Colonic mucosa (tissue), 4 donors: ENCODE measurements at regions not wholly inside any gene's neighbourhood (a gene's known extent, or its start where the extent isn't known, plus 50 kb on each side); places are given as distances from the start of the nearest gene placed in this dataset.
"Not testable (repeated sequence)": the region's sequence is repeated elsewhere in the genome, so short reads cannot be mapped to it uniquely, and the experiment has no call there.

ENCODE experiments used
- DNase-seq: peaks from one replicate; pipeline ENCODE4 v3.0.0-alpha.2; 2020
- H3K27ac ChIP-seq: fragments of 200-600 bp; one replicate; pipeline ENCODE4 v1.8.0; 2021
- H3K27me3 ChIP-seq: fragments of 200-600 bp; one replicate; pipeline ENCODE4 v1.8.0; 2021
- H3K36me3 ChIP-seq: fragments of 200-600 bp; one replicate; pipeline ENCODE4 v1.8.0; 2021
- H3K4me1 ChIP-seq: fragments of 200-600 bp; one replicate; pipeline ENCODE4 v1.8.0; 2021; ENCODE audit warnings: mild to moderate bottlenecking
- H3K4me3 ChIP-seq: fragments of 200-600 bp; one replicate; pipeline ENCODE4 v1.8.0; 2021
- H3K9ac ChIP-seq, 2 donors: one replicate each; pipeline ENCODE4 v1.7.0; 2013; ENCODE audit warnings: control low read depth in 2 of 2, low read depth in 2 of 2, low read length in 2 of 2
- H3K9me3 ChIP-seq: fragments of 200-600 bp; one replicate; pipeline ENCODE4 v1.8.0; 2021
- CTCF ChIP-seq: fragments of 200-600 bp; IDR thresholded peaks from one replicate; pipeline ENCODE4 v1.8.0; 2022; ENCODE audit warnings: antibody characterized with exemption, mild to moderate bottlenecking
- intact Hi-C: fragments of 100-400 bp; cut with DNase I; formaldehyde crosslinking; loops from one replicate; pipeline ENCODE4 v1.14.1; 2022
- donor health status: healthy.
- donor health status: DM: no; HTN: no; CAD: no.
- donor health status: DM: no; HTN: no; CAD: no.

GRCh38 chr15:31504462-31504839, 177.8 kb downstream of the KLF13 start:
- no peaks in the 10 kb centered on the region for H3K36me3 ChIP-seq
- H3K27ac ChIP-seq: no peak overlapping the region
- no peaks in the 10 kb centered on the region for H3K4me1 ChIP-seq
- H3K9ac ChIP-seq: no peak overlapping the region
- no peak for DNase-seq
- no peak overlapping the region for H3K4me3 ChIP-seq
- TF ChIP-seq CTCF: no peak
- intact Hi-C loops: no loop called here
- H3K9me3 ChIP-seq: no peaks in the 10 kb centered on the region
- H3K27me3 ChIP-seq: no peaks in the 10 kb centered on the region

- intact Hi-C loops, H3K27ac ChIP-seq, H3K4me1 ChIP-seq, H3K36me3 ChIP-seq, DNase-seq, H3K27me3 ChIP-seq, H3K9me3 ChIP-seq, H3K4me3 ChIP-seq, H3K9ac ChIP-seq: not testable (repeated sequence)
Observed at GRCh38 chr15:31507573-31507972, 180.9 kb downstream of the KLF13 start.

GRCh38 chr15:31508656-31509055, 182.0 kb downstream of the KLF13 start:
- no peaks in the 10 kb centered on the region for H3K27me3 ChIP-seq
- intact Hi-C loops: no loop called here

GRCh38 chr15:31510057-31510456, 183.4 kb downstream of the KLF13 start:
- intact Hi-C loops: no loop called here
- DNase-seq: peak; percentile 7

More at GRCh38 chr15:31508656-31509055, 182.0 kb downstream of the KLF13 start:
- Histone ChIP-seq H3K9me3 (no peaks in the 10 kb centered on the region), H3K36me3 (no peaks in the 10 kb centered on the region), H3K4me3 (no peak overlapping the region), H3K9ac (no peak overlapping the region), H3K4me1 (no peaks in the 10 kb centered on the region), H3K27ac (no peak overlapping the region)
- DNase-seq: peak; percentile 7
- no peak for TF ChIP-seq CTCF

GRCh38 chr15:31511707-31512310, 185.2 kb downstream of the KLF13 start:
- intact Hi-C loops: no loop called here
- no peak for DNase-seq
- Histone ChIP-seq H3K9me3 (no peaks in the 10 kb centered on the region), H3K4me1 (no peaks in the 10 kb centered on the region), H3K27me3 (no peaks in the 10 kb centered on the region), H3K4me3 (no peak overlapping the region), H3K9ac (no peak overlapping the region), H3K27ac (no peak overlapping the region), H3K36me3 (no peaks in the 10 kb centered on the region)
- TF ChIP-seq CTCF: no peak

More at GRCh38 chr15:31510057-31510456, 183.4 kb downstream of the KLF13 start:
- no peaks in the 10 kb centered on the region for H3K27me3 ChIP-seq
- H3K36me3 ChIP-seq: no peaks in the 10 kb centered on the region
- TF ChIP-seq CTCF: no peak
- no peak overlapping the region for H3K4me3 ChIP-seq
- no peaks in the 10 kb centered on the region for H3K9me3 ChIP-seq
- no peak overlapping the region for H3K27ac ChIP-seq
- no peaks in the 10 kb centered on the region for H3K4me1 ChIP-seq
- H3K9ac ChIP-seq: no peak overlapping the region

- intact Hi-C loops: no loop called here
- H3K27ac ChIP-seq: no peak overlapping the region
- H3K36me3 ChIP-seq: no peaks in the 10 kb centered on the region
- H3K4me3 ChIP-seq: no peak overlapping the region
- no peak for DNase-seq
- H3K27me3 ChIP-seq: no peaks in the 10 kb centered on the region
- no peaks in the 10 kb centered on the region for H3K9me3 ChIP-seq
- H3K4me1 ChIP-seq: no peaks in the 10 kb centered on the region
- H3K9ac ChIP-seq: no peak overlapping the region
- no peak for TF ChIP-seq CTCF
Observed at GRCh38 chr15:31513178-31513577, 186.5 kb downstream of the KLF13 start.
